ENCODE measurements at regions not wholly inside any gene's neighbourhood (a gene's known extent, or its start where the extent isn't known, plus 50 kb on each side); places are given as distances from the start of the nearest gene placed in this dataset.
"Not testable (repeated sequence)": the region's sequence is repeated elsewhere in the genome, so short reads cannot be mapped to it uniquely, and the experiment has no call there.

- CTCF ChIA-PET: no interaction called here
- DNase-seq (no peak), ATAC-seq (ENCODE audit: low read depth) (no peak)
- H3K27ac Mint-ChIP-seq: no peak overlapping the region
- no peak overlapping the region for H3K4me3 Mint-ChIP-seq
- H3K9me3 Mint-ChIP-seq: no peaks in the 10 kb centered on the region
- no peaks in the 10 kb centered on the region for H3K27me3 Mint-ChIP-seq
- POLR2A ChIA-PET: no interaction called here
- no peaks in the 10 kb centered on the region for H3K4me1 Mint-ChIP-seq
- intact Hi-C loops (cut with micrococcal nuclease): no loop called here
- no peaks in the 10 kb centered on the region for H3K36me3 Mint-ChIP-seq (ENCODE audit: low read depth)
- TF ChIP-seq, protein P1, sequence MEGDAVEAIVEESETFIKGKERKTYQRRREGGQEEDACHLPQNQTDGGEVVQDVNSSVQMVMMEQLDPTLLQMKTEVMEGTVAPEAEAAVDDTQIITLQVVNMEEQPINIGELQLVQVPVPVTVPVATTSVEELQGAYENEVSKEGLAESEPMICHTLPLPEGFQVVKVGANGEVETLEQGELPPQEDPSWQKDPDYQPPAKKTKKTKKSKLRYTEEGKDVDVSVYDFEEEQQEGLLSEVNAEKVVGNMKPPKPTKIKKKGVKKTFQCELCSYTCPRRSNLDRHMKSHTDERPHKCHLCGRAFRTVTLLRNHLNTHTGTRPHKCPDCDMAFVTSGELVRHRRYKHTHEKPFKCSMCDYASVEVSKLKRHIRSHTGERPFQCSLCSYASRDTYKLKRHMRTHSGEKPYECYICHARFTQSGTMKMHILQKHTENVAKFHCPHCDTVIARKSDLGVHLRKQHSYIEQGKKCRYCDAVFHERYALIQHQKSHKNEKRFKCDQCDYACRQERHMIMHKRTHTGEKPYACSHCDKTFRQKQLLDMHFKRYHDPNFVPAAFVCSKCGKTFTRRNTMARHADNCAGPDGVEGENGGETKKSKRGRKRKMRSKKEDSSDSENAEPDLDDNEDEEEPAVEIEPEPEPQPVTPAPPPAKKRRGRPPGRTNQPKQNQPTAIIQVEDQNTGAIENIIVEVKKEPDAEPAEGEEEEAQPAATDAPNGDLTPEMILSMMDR (IDR thresholded peaks at IDR 0.05): no peak
Measured at GRCh38 chrX:82742351-82742750, 765.7 kb upstream of the POU3F4 start.

GRCh38 chrX:82745725-82746124 lies 762.4 kb upstream of the POU3F4 start:
- H3K4me1 Mint-ChIP-seq; CTCF ChIA-PET; H3K27ac Mint-ChIP-seq; H3K9me3 Mint-ChIP-seq; intact Hi-C loops (cut with micrococcal nuclease); DNase-seq; H3K4me3 Mint-ChIP-seq; POLR2A ChIA-PET; H3K27me3 Mint-ChIP-seq; H3K36me3 Mint-ChIP-seq (ENCODE audit: low read depth); ATAC-seq (ENCODE audit: low read depth): not testable (repeated sequence)

DNA sequence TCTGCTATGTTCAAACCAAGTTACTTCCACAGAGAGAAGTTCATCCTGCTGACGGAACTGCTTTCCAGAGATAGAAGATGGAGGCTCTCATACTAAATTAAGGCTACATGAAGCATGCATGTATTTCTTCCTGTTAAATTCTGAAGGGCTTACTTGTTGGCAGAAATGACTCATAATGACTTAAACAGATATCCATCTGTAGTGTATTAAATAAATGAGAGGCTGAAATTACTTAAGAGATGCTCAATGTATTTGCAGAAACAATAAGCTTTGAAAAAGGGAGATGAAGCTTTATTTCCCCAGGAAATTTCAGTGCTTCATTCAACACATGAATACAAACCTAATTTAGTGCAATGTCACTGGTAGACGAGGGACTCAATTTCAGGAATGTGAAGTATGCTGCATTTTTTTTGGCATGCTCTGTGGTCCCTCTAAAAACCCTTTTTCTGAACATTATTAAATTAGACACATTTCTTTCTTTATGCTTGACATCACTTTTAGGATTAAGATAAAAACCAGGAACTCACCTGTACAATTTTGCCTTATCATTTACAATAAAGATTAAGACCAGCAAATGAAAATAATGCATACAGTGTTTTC lies 759.1 kb upstream of the POU3F4 start:
- TF ChIP-seq, protein P1 (IDR thresholded peaks at IDR 0.05): no peak
- ChIA-PET CTCF (no interaction called here), POLR2A (no interaction called here)
- DNase-seq (no peak), ATAC-seq (ENCODE audit: low read depth) (no peak)
- intact Hi-C loops (cut with micrococcal nuclease): no loop called here
- Mint-ChIP-seq H3K27ac (no peak overlapping the region), H3K4me3 (no peak overlapping the region), H3K36me3 (ENCODE audit: low read depth) (no peaks in the 10 kb centered on the region), H3K4me1 (no peaks in the 10 kb centered on the region), H3K9me3 (no peaks in the 10 kb centered on the region), H3K27me3 (no peaks in the 10 kb centered on the region)

DNA sequence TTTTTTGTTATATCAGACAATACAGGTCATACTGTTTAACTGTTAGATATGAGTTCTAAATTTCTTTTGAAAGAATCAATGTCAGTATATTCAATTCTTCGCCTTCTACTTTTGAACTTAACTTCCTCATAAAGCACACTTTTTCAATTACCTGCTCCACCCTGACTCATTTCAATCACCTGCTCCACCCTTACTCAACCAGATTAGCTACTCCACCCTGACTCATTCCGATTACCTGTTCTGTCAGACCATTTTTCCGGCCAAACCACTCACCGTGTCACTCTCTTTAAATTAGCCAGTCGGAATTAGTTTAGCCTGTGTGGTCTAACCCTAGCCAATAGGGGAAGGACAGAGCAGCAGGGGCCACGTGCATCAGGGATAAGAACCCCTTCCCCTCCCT lies 751.8 kb upstream of the POU3F4 start:
- TF ChIP-seq, protein P1 (IDR thresholded peaks at IDR 0.05): no peak
- ChIA-PET CTCF (no interaction called here), POLR2A (no interaction called here)
- H3K36me3 Mint-ChIP-seq (ENCODE audit: low read depth): no peaks in the 10 kb centered on the region
- H3K27ac Mint-ChIP-seq: no peak overlapping the region
- no peaks in the 10 kb centered on the region for H3K9me3 Mint-ChIP-seq
- no peak overlapping the region for H3K4me3 Mint-ChIP-seq
- H3K27me3 Mint-ChIP-seq: no peaks in the 10 kb centered on the region
- intact Hi-C loops (cut with micrococcal nuclease): no loop called here
- no peak for DNase-seq
- no peaks in the 10 kb centered on the region for H3K4me1 Mint-ChIP-seq
- ATAC-seq (ENCODE audit: low read depth): no peak

DNA sequence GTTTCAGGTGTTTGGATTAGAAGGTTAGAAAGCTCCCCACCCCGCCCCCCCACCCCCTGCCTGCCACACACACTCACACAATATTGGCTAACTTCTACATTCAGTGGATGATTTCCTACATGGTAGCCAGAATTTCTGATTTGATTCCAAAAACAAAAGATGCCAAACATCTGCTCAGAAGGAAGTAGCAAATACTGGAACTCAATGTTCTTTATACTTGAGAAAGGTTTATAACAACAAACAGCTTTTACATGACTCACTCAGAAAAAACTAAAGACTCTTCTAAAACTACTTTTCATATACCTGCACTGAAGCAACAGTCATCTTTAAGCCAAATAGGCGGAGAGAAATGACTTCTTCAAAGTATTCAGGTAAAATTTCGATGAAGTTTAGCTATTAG lies 750.5 kb upstream of the POU3F4 start:
- H3K9me3 Mint-ChIP-seq: no peaks in the 10 kb centered on the region
- no peak for DNase-seq
- POLR2A ChIA-PET: no interaction called here
- H3K27me3 Mint-ChIP-seq: no peaks in the 10 kb centered on the region
- CTCF ChIA-PET: no interaction called here
- no peak for ATAC-seq (ENCODE audit: low read depth)
- no peak overlapping the region for H3K4me3 Mint-ChIP-seq
- H3K27ac Mint-ChIP-seq: no peak overlapping the region
- intact Hi-C loops (cut with micrococcal nuclease): no loop called here
- H3K36me3 Mint-ChIP-seq (ENCODE audit: low read depth): no peaks in the 10 kb centered on the region
- H3K4me1 Mint-ChIP-seq: no peaks in the 10 kb centered on the region
- TF ChIP-seq, protein P1 (IDR thresholded peaks at IDR 0.05): no peak

DNA sequence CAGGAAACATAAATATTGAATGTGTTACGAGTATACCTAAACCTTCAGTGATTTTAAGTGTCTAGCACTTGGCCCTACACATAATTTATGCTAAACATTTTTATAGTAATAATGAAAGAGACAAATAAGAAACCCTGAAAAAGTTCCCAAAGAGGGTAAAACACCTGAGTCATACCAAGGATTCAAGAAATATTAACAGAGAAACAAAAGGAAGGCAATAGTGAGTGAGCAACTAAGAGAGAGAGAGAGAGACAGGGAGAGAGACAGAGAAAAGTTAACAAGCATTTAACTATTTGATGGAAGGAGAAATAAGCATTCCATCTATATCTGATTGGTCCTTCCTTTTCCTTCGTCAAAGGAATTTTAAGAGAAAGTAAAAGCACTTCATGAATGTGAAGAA lies 743.6 kb upstream of the POU3F4 start:
- ChIA-PET CTCF (no interaction called here), POLR2A (no interaction called here)
- TF ChIP-seq, protein P1 (IDR thresholded peaks at IDR 0.05): no peak
- intact Hi-C loops (cut with micrococcal nuclease): no loop called here
- no peak overlapping the region for H3K4me3 Mint-ChIP-seq
- H3K9me3 Mint-ChIP-seq: no peaks in the 10 kb centered on the region
- no peaks in the 10 kb centered on the region for H3K4me1 Mint-ChIP-seq
- no peaks in the 10 kb centered on the region for H3K36me3 Mint-ChIP-seq (ENCODE audit: low read depth)
- no peak for ATAC-seq (ENCODE audit: low read depth)
- H3K27me3 Mint-ChIP-seq: no peaks in the 10 kb centered on the region
- no peak overlapping the region for H3K27ac Mint-ChIP-seq
- DNase-seq: no peak

Measured in activated B cell treated with CpG ODN at 0.5 μM for 24 hours (primary cell).